ENCODE measurements at regions not wholly inside any gene's neighbourhood (a gene's known extent, or its start where the extent isn't known, plus 50 kb on each side); places are given as distances from the start of the nearest gene placed in this dataset.

DNA sequence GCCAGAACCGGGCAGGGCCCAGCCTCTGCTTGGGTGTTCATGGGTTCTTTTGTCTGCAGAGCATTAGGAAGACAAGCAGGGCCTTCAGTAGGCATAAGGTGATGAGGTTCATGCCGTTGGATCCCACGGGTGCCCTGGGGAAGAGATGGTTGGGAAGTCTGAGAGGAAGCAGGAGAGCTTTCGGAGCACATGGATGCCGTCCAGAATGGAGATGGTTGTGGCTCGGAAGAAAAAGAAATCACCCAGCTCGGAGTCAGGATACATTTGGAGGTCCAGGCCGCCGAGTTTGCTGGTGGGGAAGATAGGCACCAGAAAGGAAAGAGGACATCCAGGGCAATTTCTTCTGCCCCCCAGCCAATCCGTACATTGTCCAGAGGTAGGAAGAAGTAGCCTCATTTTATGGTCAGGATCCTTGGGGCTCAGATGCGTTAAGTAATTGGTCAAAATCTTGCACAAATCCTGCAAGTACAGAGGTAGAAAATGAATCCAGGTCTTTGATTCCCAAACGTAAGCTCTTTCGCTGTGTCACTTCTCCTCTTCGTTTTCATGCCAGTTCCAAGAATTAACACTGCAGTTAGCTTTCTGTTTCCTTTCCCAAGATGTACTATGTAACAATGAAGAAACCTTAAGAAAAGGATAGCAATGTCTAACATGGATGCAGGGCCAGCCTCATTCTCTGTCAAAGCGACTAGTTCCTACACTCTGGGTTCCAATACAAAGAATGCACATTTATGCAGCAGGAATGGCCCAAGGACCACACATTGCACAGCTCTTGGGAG is 147.8 kb upstream of the KLF6 start:
- Histone ChIP-seq H3K9me3 (ENCODE audit: insufficient read depth, low read depth, low read length) (no peaks in the 10 kb centered on the region), H3K4me2 (ENCODE audit: low read length) (no peak overlapping the region), H3K9ac (ENCODE audit: low read length) (no peak overlapping the region), H3K36me3 (ENCODE audit: insufficient read depth, low read length) (no peaks in the 10 kb centered on the region), H3K27ac (ENCODE audit: low read depth, low read length) (no peak overlapping the region), H3K4me1 (ENCODE audit: insufficient read depth, low read length) (peaks cover 10% of the 10 kb centered on the region), H3K27me3 (ENCODE audit: insufficient read depth, low read length) (no peaks in the 10 kb centered on the region), H3K79me2 (ENCODE audit: insufficient read depth, low read length) (no peaks in the 10 kb centered on the region), H2AFZ (ENCODE audit: low read depth, low read length) (no peak overlapping the region), H4K20me1 (ENCODE audit: insufficient read depth, low read length) (no peaks in the 10 kb centered on the region), H3K4me3 (ENCODE audit: insufficient read depth, low read depth, low read length) (no peak overlapping the region)
- DNase-seq (ENCODE audit: low read depth) (no peak), FAIRE-seq (no peak)
- Mint-ChIP-seq H3K36me3 (ENCODE audit: low read depth, unreplicated experiment) (no peaks in the 10 kb centered on the region), H3K9me3 (ENCODE audit: unreplicated experiment) (peaks cover 2% of the 10 kb centered on the region), H3K27ac (ENCODE audit: unreplicated experiment) (no peak overlapping the region), H3K4me3 (ENCODE audit: unreplicated experiment) (no peak overlapping the region), H3K27me3 (ENCODE audit: low read depth, unreplicated experiment) (no peaks in the 10 kb centered on the region), H3K4me1 (ENCODE audit: low read depth, unreplicated experiment) (peaks cover 10% of the 10 kb centered on the region)
- TF ChIP-seq CTCF (IDR thresholded peaks at IDR 0.05; ENCODE audit: insufficient read depth, low read depth, low read length) (no peak), EZH2 (IDR thresholded peaks at IDR 0.05; ENCODE audit: insufficient read depth, low read length) (no peak)

DNA sequence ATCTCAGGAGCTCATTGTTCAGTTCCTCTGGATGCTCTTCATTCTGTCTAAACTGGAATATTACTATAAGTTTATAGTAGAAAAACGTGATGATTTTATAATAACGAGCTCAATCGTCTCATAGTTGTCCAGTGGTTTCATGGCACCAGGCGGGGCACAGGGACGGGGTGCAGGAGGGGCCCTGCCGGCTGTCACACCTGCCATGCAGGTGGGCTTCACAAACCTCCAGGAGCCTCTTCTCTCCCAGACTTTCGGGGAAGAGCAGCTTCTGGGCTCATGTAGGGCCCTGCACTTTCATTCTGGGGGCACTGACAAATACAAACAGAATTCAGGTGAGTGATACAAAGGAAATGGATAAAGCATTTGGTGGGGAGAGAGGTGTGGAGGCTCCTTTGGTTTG is 146.9 kb upstream of the KLF6 start:
- Histone ChIP-seq H3K27me3 (ENCODE audit: insufficient read depth, low read length) (no peaks in the 10 kb centered on the region), H4K20me1 (ENCODE audit: insufficient read depth, low read length) (no peaks in the 10 kb centered on the region), H3K9me3 (ENCODE audit: insufficient read depth, low read depth, low read length) (no peaks in the 10 kb centered on the region), H3K4me1 (ENCODE audit: insufficient read depth, low read length) (peaks cover 10% of the 10 kb centered on the region), H3K9ac (ENCODE audit: low read length) (no peak overlapping the region), H3K27ac (ENCODE audit: low read depth, low read length) (no peak overlapping the region), H3K79me2 (ENCODE audit: insufficient read depth, low read length) (no peaks in the 10 kb centered on the region), H3K4me3 (ENCODE audit: insufficient read depth, low read depth, low read length) (no peak overlapping the region), H2AFZ (ENCODE audit: low read depth, low read length) (no peak overlapping the region), H3K4me2 (ENCODE audit: low read length) (no peak overlapping the region), H3K36me3 (ENCODE audit: insufficient read depth, low read length) (no peaks in the 10 kb centered on the region)
- no peak for FAIRE-seq
- H3K36me3 Mint-ChIP-seq (ENCODE audit: low read depth, unreplicated experiment): no peaks in the 10 kb centered on the region
- no peaks in the 10 kb centered on the region for H3K27me3 Mint-ChIP-seq (ENCODE audit: low read depth, unreplicated experiment)
- H3K4me3 Mint-ChIP-seq (ENCODE audit: unreplicated experiment): no peak overlapping the region
- no peak overlapping the region for H3K27ac Mint-ChIP-seq (ENCODE audit: unreplicated experiment)
- H3K9me3 Mint-ChIP-seq (ENCODE audit: unreplicated experiment): peaks cover 2% of the 10 kb centered on the region
- DNase-seq (ENCODE audit: low read depth): no peak
- TF ChIP-seq EZH2 (IDR thresholded peaks at IDR 0.05; ENCODE audit: insufficient read depth, low read length) (no peak), CTCF (IDR thresholded peaks at IDR 0.05; ENCODE audit: insufficient read depth, low read depth, low read length) (no peak)
- peaks cover 14% of the 10 kb centered on the region for H3K4me1 Mint-ChIP-seq (ENCODE audit: low read depth, unreplicated experiment)

DNA sequence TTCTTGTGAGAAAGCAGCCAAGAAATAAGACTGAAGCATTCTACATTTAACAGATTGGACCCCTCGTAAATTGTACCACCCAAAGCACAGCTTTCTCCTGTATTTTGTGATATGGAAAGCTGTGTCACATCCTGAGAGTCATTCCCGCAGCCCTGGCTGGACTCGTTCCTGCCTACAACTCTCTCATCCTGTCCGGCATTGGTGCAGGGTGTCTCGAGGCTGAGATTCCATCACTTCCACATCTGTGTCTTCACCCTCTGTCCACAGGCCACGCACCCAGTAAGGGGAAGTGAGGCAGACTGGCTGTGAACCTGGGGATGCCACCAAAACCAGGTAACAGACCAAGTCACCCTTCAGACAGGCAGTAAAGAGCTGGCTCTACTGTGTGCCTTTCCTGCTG is 146.2 kb upstream of the KLF6 start:
- no peak overlapping the region for H3K4me3 Mint-ChIP-seq (ENCODE audit: unreplicated experiment)
- H3K9me3 Mint-ChIP-seq (ENCODE audit: unreplicated experiment): peaks cover 2% of the 10 kb centered on the region
- Histone ChIP-seq H3K4me1 (ENCODE audit: insufficient read depth, low read length) (peaks cover 10% of the 10 kb centered on the region), H3K79me2 (ENCODE audit: insufficient read depth, low read length) (no peaks in the 10 kb centered on the region), H3K4me3 (ENCODE audit: insufficient read depth, low read depth, low read length) (no peak overlapping the region), H3K4me2 (ENCODE audit: low read length) (no peak overlapping the region), H3K27me3 (ENCODE audit: insufficient read depth, low read length) (no peaks in the 10 kb centered on the region), H3K9ac (ENCODE audit: low read length) (no peak overlapping the region), H4K20me1 (ENCODE audit: insufficient read depth, low read length) (no peaks in the 10 kb centered on the region), H3K36me3 (ENCODE audit: insufficient read depth, low read length) (no peaks in the 10 kb centered on the region), H3K27ac (ENCODE audit: low read depth, low read length) (no peak overlapping the region), H2AFZ (ENCODE audit: low read depth, low read length) (no peak overlapping the region), H3K9me3 (ENCODE audit: insufficient read depth, low read depth, low read length) (no peaks in the 10 kb centered on the region)
- H3K36me3 Mint-ChIP-seq (ENCODE audit: low read depth, unreplicated experiment): no peaks in the 10 kb centered on the region
- H3K27ac Mint-ChIP-seq (ENCODE audit: unreplicated experiment): no peak overlapping the region
- peaks cover 19% of the 10 kb centered on the region for H3K4me1 Mint-ChIP-seq (ENCODE audit: low read depth, unreplicated experiment)
- DNase-seq (ENCODE audit: low read depth) (no peak), FAIRE-seq (no peak)
- no peaks in the 10 kb centered on the region for H3K27me3 Mint-ChIP-seq (ENCODE audit: low read depth, unreplicated experiment)
- TF ChIP-seq CTCF (IDR thresholded peaks at IDR 0.05; ENCODE audit: insufficient read depth, low read depth, low read length) (no peak), EZH2 (IDR thresholded peaks at IDR 0.05; ENCODE audit: insufficient read depth, low read length) (no peak)
